ENCODE measurements at regions not wholly inside any gene's neighbourhood (a gene's known extent, or its start where the extent isn't known, plus 50 kb on each side); places are given as distances from the start of the nearest gene placed in this dataset.

- no peak for DNase-seq (ENCODE audit: low spot score, unreplicated experiment)
- H3K4me1 Mint-ChIP-seq (ENCODE audit: low read depth): peaks cover 5% of the 10 kb centered on the region
- peaks cover 3% of the 10 kb centered on the region for H3K27me3 Mint-ChIP-seq
- no peak overlapping the region for H3K27ac Mint-ChIP-seq
- no peak for TF ChIP-seq CTCF (IDR thresholded peaks at IDR 0.05; ENCODE audit: unreplicated experiment)
- no peaks in the 10 kb centered on the region for H3K36me3 Mint-ChIP-seq (ENCODE audit: insufficient read depth)
- H3K4me3 Mint-ChIP-seq (ENCODE audit: low read depth): no peak overlapping the region
- H3K9me3 Mint-ChIP-seq (ENCODE audit: low read depth): no peaks in the 10 kb centered on the region
Observed at GRCh38 chr15:39426552-39427532, 154.0 kb upstream of the THBS1 start.

- peaks cover 5% of the 10 kb centered on the region for H3K4me1 Mint-ChIP-seq (ENCODE audit: low read depth)
- no peaks in the 10 kb centered on the region for H3K9me3 Mint-ChIP-seq (ENCODE audit: low read depth)
- no peak overlapping the region for H3K4me3 Mint-ChIP-seq (ENCODE audit: low read depth)
- peaks cover 6% of the 10 kb centered on the region for H3K27me3 Mint-ChIP-seq
- H3K27ac Mint-ChIP-seq: no peak overlapping the region
- no peak for DNase-seq (ENCODE audit: low spot score, unreplicated experiment)
- no peaks in the 10 kb centered on the region for H3K36me3 Mint-ChIP-seq (ENCODE audit: insufficient read depth)
- TF ChIP-seq CTCF (IDR thresholded peaks at IDR 0.05; ENCODE audit: unreplicated experiment): no peak
Observed at GRCh38 chr15:39427705-39428104, 153.2 kb upstream of the THBS1 start.

- TF ChIP-seq CTCF (IDR thresholded peaks at IDR 0.05; ENCODE audit: unreplicated experiment): no peak
- H3K27me3 Mint-ChIP-seq: peaks cover 13% of the 10 kb centered on the region
- H3K9me3 Mint-ChIP-seq (ENCODE audit: low read depth): no peaks in the 10 kb centered on the region
- H3K27ac Mint-ChIP-seq: no peak overlapping the region
- H3K4me3 Mint-ChIP-seq (ENCODE audit: low read depth): no peak overlapping the region
- no peaks in the 10 kb centered on the region for H3K36me3 Mint-ChIP-seq (ENCODE audit: insufficient read depth)
- peaks cover 15% of the 10 kb centered on the region for H3K4me1 Mint-ChIP-seq (ENCODE audit: low read depth)
- DNase-seq (ENCODE audit: low spot score, unreplicated experiment): no peak
Observed at GRCh38 chr15:39429898-39430357, 151.0 kb upstream of the THBS1 start.

GRCh38 chr15:39430389-39430788 is 150.5 kb upstream of the THBS1 start:
- TF ChIP-seq CTCF (IDR thresholded peaks at IDR 0.05; ENCODE audit: unreplicated experiment): no peak
- DNase-seq (ENCODE audit: low spot score, unreplicated experiment): no peak
- Mint-ChIP-seq H3K27me3 (peaks cover 13% of the 10 kb centered on the region), H3K4me1 (ENCODE audit: low read depth) (peaks cover 15% of the 10 kb centered on the region), H3K27ac (no peak overlapping the region), H3K9me3 (ENCODE audit: low read depth) (no peaks in the 10 kb centered on the region), H3K4me3 (ENCODE audit: low read depth) (no peak overlapping the region), H3K36me3 (ENCODE audit: insufficient read depth) (no peaks in the 10 kb centered on the region)

GRCh38 chr15:39431376-39431775 is 149.5 kb upstream of the THBS1 start:
- no peaks in the 10 kb centered on the region for H3K9me3 Mint-ChIP-seq (ENCODE audit: low read depth)
- no peak overlapping the region for H3K27ac Mint-ChIP-seq
- H3K27me3 Mint-ChIP-seq: peaks cover 17% of the 10 kb centered on the region
- no peak overlapping the region for H3K4me3 Mint-ChIP-seq (ENCODE audit: low read depth)
- H3K4me1 Mint-ChIP-seq (ENCODE audit: low read depth): peaks cover 15% of the 10 kb centered on the region
- TF ChIP-seq CTCF (IDR thresholded peaks at IDR 0.05; ENCODE audit: unreplicated experiment): no peak
- no peak for DNase-seq (ENCODE audit: low spot score, unreplicated experiment)
- H3K36me3 Mint-ChIP-seq (ENCODE audit: insufficient read depth): no peaks in the 10 kb centered on the region

Measured in progenitor cell of endocrine pancreas (in vitro differentiated cells).